DND-41 (cell line): ENCODE measurements at regions not wholly inside any gene's neighbourhood (a gene's known extent, or its start where the extent isn't known, plus 50 kb on each side); places are given as distances from the start of the nearest gene placed in this dataset.

Experiments used
- CTCF ChIP-seq: IDR thresholded peaks from 2 replicates; pipeline ENCODE4 v1.5.1; 2012; ENCODE audit warnings: borderline replicate concordance, low read length, moderate library complexity, mild to moderate bottlenecking; ENCODE audit not compliant: poor library complexity, severe bottlenecking; ENCODE audit errors: extremely low read depth
- EZH2 ChIP-seq: IDR thresholded peaks from 3 replicates; pipeline ENCODE4 v1.6.1; 2012; ENCODE audit warnings: borderline replicate concordance, low read depth, mild to moderate bottlenecking, moderate library complexity, low read length, inconsistent platforms; ENCODE audit not compliant: severe bottlenecking

- no peak for TF ChIP-seq CTCF
- no peak for TF ChIP-seq EZH2
Measured at GRCh38 chr5:96548905-96549304, 113.3 kb upstream of the CAST start.
